Heart left ventricle (tissue), 16 donors: ENCODE measurements at regions not wholly inside any gene's neighbourhood (a gene's known extent, or its start where the extent isn't known, plus 50 kb on each side); places are given as distances from the start of the nearest gene placed in this dataset.

Experiments used
- ATAC-seq, 4 donors: fragments of 200-7000 bp; cut with Tn5 transposase; one replicate each; pipeline ENCODE4 v1.9.1; 2020 to 2022; ENCODE audit warnings: moderate library complexity in 4 of 4, mild to moderate bottlenecking in 3 of 4, moderate number of reproducible peaks in 1 of 4
- DNase-seq, 5 donors: peaks; one replicate each; pipeline ENCODE4 v3.0.0-alpha.2; 2020
- H3K27ac ChIP-seq, 12 donors: fragments of 200-600 bp; sonication (generic) in 4 of 12; one replicate each; pipeline versions ENCODE4 v1.5.0 to v1.8.0; 2016 to 2022; ENCODE audit warnings: mild to moderate bottlenecking in 2 of 12
- H3K27me3 ChIP-seq, 9 donors: fragments of 200-600 bp; sonication (generic) in 2 of 9; one replicate each; pipeline versions ENCODE4 v1.5.1 to v1.8.0; 2016 to 2022; ENCODE audit warnings: mild to moderate bottlenecking in 3 of 9
- H3K36me3 ChIP-seq, 9 donors: fragments of 200-600 bp; sonication (generic) in 2 of 9; one replicate each; pipeline versions ENCODE4 v1.5.0 to v1.8.0; 2018 to 2022; ENCODE audit warnings: mild to moderate bottlenecking in 2 of 9
- H3K4me1 ChIP-seq, 12 donors: fragments of 200-600 bp; sonication (generic) in 4 of 12; one replicate each; pipeline versions ENCODE4 v1.5.0 to v1.8.0; 2016 to 2022; ENCODE audit warnings: mild to moderate bottlenecking in 3 of 12
- H3K4me3 ChIP-seq, 12 donors: fragments of 200-600 bp; sonication (generic) in 4 of 12; one replicate each; pipeline versions ENCODE4 v1.5.0 to v1.8.0; 2017 to 2022; ENCODE audit warnings: mild to moderate bottlenecking in 9 of 12, moderate library complexity in 4 of 12
- H3K9me3 ChIP-seq, 12 donors: fragments of 200-600 bp; sonication (generic) in 4 of 12; one replicate each; pipeline versions ENCODE4 v1.5.0 to v1.8.0; 2016 to 2022; ENCODE audit warnings: mild to moderate bottlenecking in 1 of 12
- POLR2A ChIP-seq, 2 donors: fragments of 450-650 bp; IDR thresholded peaks; one replicate each; pipeline ENCODE4 v1.6.1; 2017; ENCODE audit warnings: antibody characterized with exemption in 2 of 2, mild to moderate bottlenecking in 2 of 2, moderate library complexity in 2 of 2
- WGBS, 4 donors: extraction: QIAGEN DNeasy Blood & Tissue Kit in 2 of 4; methylation state at CpG; one replicate each; pipeline versions ENCODE4 v1.1.5 to v1.1.7; 2013 to 2018; 5-methylcytosine and 5-hydroxymethylcytosine counted together
- intact Hi-C, 10 donors: fragments of 100-400 bp; cut with DNase I; formaldehyde crosslinking; loops; one replicate each; pipeline versions ENCODE4 v1.11.1 to v1.14.2; 2022
- TF ChIP-seq, protein P1 (sequence below), 12 donors: fragments of 200-600 bp; sonication (generic) in 4 of 12; IDR thresholded peaks; one replicate each; pipeline versions ENCODE4 v1.5.0 to v1.8.0; 2018 to 2022; ENCODE audit warnings: antibody characterized with exemption in 12 of 12, mild to moderate bottlenecking in 5 of 12
- donor health status: ischemic (EF 13 %, LVEDD 7.1; RV severe dilation, severe dysfunction).
- donor health status: healthy with polysubstance abuse.
- donor health status: DM: no; HTN: yes; CAD: no.
- donor health status: DM: no; HTN: no; CAD: no.
- donor health status: ischemic (EF 25% LVEDD 6.9; RV normal size, moderate dysfunction).
- donor health status: ischemic (EF 25% LVEDD 5.7; RV mildly dilated, moderate dysfunction).
- donor health status: healthy.
- donor health status: DM: yes; HTN: yes; CAD: no.
- donor health status: ischemic (EF 35%, LVEDD 5.7; RV mildly dilated, moderate dysfunction).
- donor health status: nonischemic (EF 11% LVEDD 7.7; RV severe dilation, severe dysfunction).
- donor health status: DM: yes; HTN: yes; CAD: no.
- donor health status: PGD.
- donor health status: ischemic (EF 29% LVEDD 5.4; RV normal size, mild dysfunction).
- donor health status: nonischemic (EF 23%, LVEDD 6.1; RV moderate dilation, normal function).

GRCh38 chr13:40261947-40262346, 404.5 kb downstream of the FOXO1 start:
- no peaks in the 10 kb centered on the region for H3K36me3 ChIP-seq
- intact Hi-C loops = no loop called here
- DNase-seq (no peak), ATAC-seq (no peak)
- H3K4me1 ChIP-seq = peaks cover 0 to 13% (median 0%) of the 10 kb centered on the region in 12 donors
- TF ChIP-seq, protein P1, sequence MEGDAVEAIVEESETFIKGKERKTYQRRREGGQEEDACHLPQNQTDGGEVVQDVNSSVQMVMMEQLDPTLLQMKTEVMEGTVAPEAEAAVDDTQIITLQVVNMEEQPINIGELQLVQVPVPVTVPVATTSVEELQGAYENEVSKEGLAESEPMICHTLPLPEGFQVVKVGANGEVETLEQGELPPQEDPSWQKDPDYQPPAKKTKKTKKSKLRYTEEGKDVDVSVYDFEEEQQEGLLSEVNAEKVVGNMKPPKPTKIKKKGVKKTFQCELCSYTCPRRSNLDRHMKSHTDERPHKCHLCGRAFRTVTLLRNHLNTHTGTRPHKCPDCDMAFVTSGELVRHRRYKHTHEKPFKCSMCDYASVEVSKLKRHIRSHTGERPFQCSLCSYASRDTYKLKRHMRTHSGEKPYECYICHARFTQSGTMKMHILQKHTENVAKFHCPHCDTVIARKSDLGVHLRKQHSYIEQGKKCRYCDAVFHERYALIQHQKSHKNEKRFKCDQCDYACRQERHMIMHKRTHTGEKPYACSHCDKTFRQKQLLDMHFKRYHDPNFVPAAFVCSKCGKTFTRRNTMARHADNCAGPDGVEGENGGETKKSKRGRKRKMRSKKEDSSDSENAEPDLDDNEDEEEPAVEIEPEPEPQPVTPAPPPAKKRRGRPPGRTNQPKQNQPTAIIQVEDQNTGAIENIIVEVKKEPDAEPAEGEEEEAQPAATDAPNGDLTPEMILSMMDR (IDR thresholded peaks at IDR 0.05) = no peak
- TF ChIP-seq POLR2A (IDR thresholded peaks at IDR 0.05) = no peak
- 98 to 99% (median 98%) methylated on average over 2 of the region's 2 CpGs for WGBS, 4 donors
- H3K4me3 ChIP-seq = no peak overlapping the region
- no peaks in the 10 kb centered on the region for H3K9me3 ChIP-seq
- no peak overlapping the region for H3K27ac ChIP-seq
- H3K27me3 ChIP-seq = no peaks in the 10 kb centered on the region

DNA sequence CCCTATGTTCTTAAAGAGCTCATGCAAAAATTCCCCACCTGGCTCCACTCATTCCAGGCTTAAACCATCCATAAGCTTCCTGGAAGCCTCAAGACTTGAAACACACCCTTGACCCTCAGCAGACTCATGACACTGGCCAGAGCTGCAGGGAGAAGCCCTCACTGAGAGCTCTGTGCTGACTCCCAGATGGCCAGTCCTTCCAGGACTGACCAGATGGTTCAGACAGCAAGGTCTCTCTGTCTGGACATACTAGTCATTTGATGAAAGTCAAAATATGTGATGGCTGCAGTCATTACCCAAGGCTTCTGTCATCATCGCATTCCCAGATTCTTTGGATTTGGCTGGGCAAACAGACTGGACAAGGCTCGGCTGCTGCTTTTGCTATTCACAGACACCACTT, 397.4 kb downstream of the FOXO1 start:
- H3K27ac ChIP-seq = peak overlapping the region in 3 of 12 donors; percentile 2 to 20 (median 17)
- ATAC-seq (peak; percentile 69 to 91 (median 79)), DNase-seq (peak in 2 of 5 donors; percentile 48 to 58)
- 53 to 82% (median 73%) methylated on average over 2 of the region's 2 CpGs for WGBS, 4 donors
- H3K9me3 ChIP-seq = no peaks in the 10 kb centered on the region
- intact Hi-C loops = no loop called here
- TF ChIP-seq, protein P1 (IDR thresholded peaks at IDR 0.05) = no peak
- TF ChIP-seq POLR2A (IDR thresholded peaks at IDR 0.05) = no peak
- H3K4me3 ChIP-seq = no peak overlapping the region
- no peaks in the 10 kb centered on the region for H3K36me3 ChIP-seq
- H3K27me3 ChIP-seq = no peaks in the 10 kb centered on the region
- H3K4me1 ChIP-seq = peaks cover 0 to 38% (median 18%) of the 10 kb centered on the region in 12 donors

- no peak for ATAC-seq
- Histone ChIP-seq H3K4me3 (no peak overlapping the region), H3K9me3 (no peaks in the 10 kb centered on the region), H3K27me3 (no peaks in the 10 kb centered on the region), H3K27ac (peak overlapping the region in 7 of 12 donors; percentile 64 to 85 (median 74)), H3K4me1 (peaks cover 0 to 38% (median 18%) of the 10 kb centered on the region in 12 donors), H3K36me3 (no peaks in the 10 kb centered on the region)
- TF ChIP-seq POLR2A (IDR thresholded peaks at IDR 0.05) = no peak
- TF ChIP-seq, protein P1 (IDR thresholded peaks at IDR 0.05) = no peak
- 52 to 97% (median 94%) methylated on average over 1 of the region's 1 CpG for WGBS, 4 donors
- intact Hi-C loops = no loop called here
- no peak for DNase-seq
Observed at GRCh38 chr13:40270726-40271125, 395.7 kb downstream of the FOXO1 start.

GRCh38 chr13:40271271-40271885, 395.1 kb downstream of the FOXO1 start:
- no peaks in the 10 kb centered on the region for H3K27me3 ChIP-seq
- 20 to 28% (median 21%) methylated on average over 6 to 7 of the region's 7 CpGs for WGBS, 4 donors
- H3K9me3 ChIP-seq = no peaks in the 10 kb centered on the region
- TF ChIP-seq POLR2A (IDR thresholded peaks at IDR 0.05) = no peak
- TF ChIP-seq, protein P1 (IDR thresholded peaks at IDR 0.05) = no peak
- intact Hi-C loops = no loop called here
- no peaks in the 10 kb centered on the region for H3K36me3 ChIP-seq
- H3K4me1 ChIP-seq = peaks cover 0 to 38% (median 18%) of the 10 kb centered on the region in 12 donors
- peak in 4 of 5 donors; percentile 30 to 52 (median 50) for DNase-seq
- no peak overlapping the region for H3K4me3 ChIP-seq
- peak; percentile 40 to 85 (median 50) for ATAC-seq
- H3K27ac ChIP-seq = peak overlapping the region; percentile 17 to 85 (median 64)
